Activated CD8-positive, alpha-beta memory T cell treated with anti-CD3 and anti-CD28 coated beads, Interleukin-2, amount 10 ng/mL, durations not matched to agents 7 days and 5 days (primary cell): ENCODE measurements at regions not wholly inside any gene's neighbourhood (a gene's known extent, or its start where the extent isn't known, plus 50 kb on each side); places are given as distances from the start of the nearest gene placed in this dataset.

Source experiments
- ATAC-seq: fragments of 150-1000 bp; cut with Tn5 transposase; one replicate; pipeline ENCODE4 v1.10.0; 2021; ENCODE audit warnings: moderate library complexity
- CTCF ChIA-PET: fragments of 350-600 bp; sonication (Branson Sonifier 250); formaldehyde crosslinking; loops from one replicate; lab custom pipeline; 2021; ENCODE audit warnings: antibody characterized with exemption; lab: Charles Lee
- DNase-seq: peaks from one replicate; pipeline ENCODE4 v3.0.0-alpha.2; 2020
- H3K27ac Mint-ChIP-seq: one replicate; pipeline ENCODE4 v1.8.0; 2021; ENCODE audit warnings: mild to moderate bottlenecking, mixed read lengths
- H3K27me3 Mint-ChIP-seq: one replicate; pipeline ENCODE4 v1.8.0; 2021; ENCODE audit warnings: mixed read lengths
- H3K36me3 Mint-ChIP-seq: one replicate; pipeline ENCODE4 v1.8.0; 2021; ENCODE audit warnings: mild to moderate bottlenecking, mixed read lengths
- H3K4me1 Mint-ChIP-seq: one replicate; pipeline ENCODE4 v1.8.0; 2021; ENCODE audit warnings: mixed read lengths
- H3K4me3 Mint-ChIP-seq: one replicate; pipeline ENCODE4 v1.8.0; 2021; ENCODE audit warnings: mild to moderate bottlenecking, moderate library complexity, mixed read lengths
- H3K9me3 Mint-ChIP-seq: one replicate; pipeline ENCODE4 v1.8.0; 2022; ENCODE audit warnings: low read depth, mixed read lengths

- ATAC-seq: no peak
- H3K27me3 Mint-ChIP-seq: peaks cover 47% of the 10 kb centered on the region
- H3K36me3 Mint-ChIP-seq: peaks cover 2% of the 10 kb centered on the region
- H3K9me3 Mint-ChIP-seq: no peaks in the 10 kb centered on the region
- H3K27ac Mint-ChIP-seq: no peak overlapping the region
- H3K4me3 Mint-ChIP-seq: no peak overlapping the region
- peaks cover 20% of the 10 kb centered on the region for H3K4me1 Mint-ChIP-seq
- DNase-seq: no peak
- CTCF ChIA-PET: no interaction called here
These were observed 172.6 kb downstream of the NUFIP1 start for GRCh38 chr13:44816701-44817100.

GRCh38 chr13:44815623-44816022 is 173.6 kb downstream of the NUFIP1 start:
- Mint-ChIP-seq H3K27ac (no peak overlapping the region), H3K27me3 (peaks cover 46% of the 10 kb centered on the region), H3K4me1 (peaks cover 25% of the 10 kb centered on the region), H3K9me3 (no peaks in the 10 kb centered on the region), H3K36me3 (peaks cover 2% of the 10 kb centered on the region), H3K4me3 (no peak overlapping the region)
- DNase-seq (peak; percentile 47), ATAC-seq (peak; percentile 64)
- CTCF ChIA-PET: no interaction called here

GRCh38 chr13:44814836-44815235 is 174.4 kb downstream of the NUFIP1 start:
- ATAC-seq: no peak
- Mint-ChIP-seq H3K27ac (no peak overlapping the region), H3K27me3 (peaks cover 44% of the 10 kb centered on the region), H3K4me3 (no peak overlapping the region), H3K36me3 (peaks cover 2% of the 10 kb centered on the region), H3K9me3 (no peaks in the 10 kb centered on the region), H3K4me1 (peaks cover 25% of the 10 kb centered on the region)
- DNase-seq: no peak
- CTCF ChIA-PET: no interaction called here

DNA sequence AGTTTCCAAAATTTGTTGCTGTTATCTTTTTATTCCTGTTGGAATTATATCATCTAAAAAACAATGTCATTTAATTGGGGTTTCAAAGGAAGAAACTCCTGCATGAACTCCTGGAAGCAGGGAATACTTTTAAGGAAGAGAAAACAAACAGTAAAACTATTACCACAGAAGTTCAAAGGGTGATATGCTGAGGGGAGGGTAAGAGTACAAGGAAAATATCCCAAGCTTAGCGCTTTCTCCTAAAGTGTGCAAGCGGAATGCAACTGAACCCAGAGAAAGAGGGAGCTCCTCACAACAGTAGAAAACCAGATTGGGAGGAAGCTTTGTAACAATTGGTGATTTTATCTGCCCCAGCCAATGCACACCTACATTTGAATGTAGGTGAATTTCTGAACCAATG is 175.1 kb downstream of the NUFIP1 start:
- Mint-ChIP-seq H3K4me3 (no peak overlapping the region), H3K36me3 (peaks cover 2% of the 10 kb centered on the region), H3K9me3 (no peaks in the 10 kb centered on the region), H3K27me3 (peaks cover 41% of the 10 kb centered on the region), H3K4me1 (peaks cover 22% of the 10 kb centered on the region), H3K27ac (no peak overlapping the region)
- ATAC-seq: no peak
- DNase-seq: no peak
- CTCF ChIA-PET: no interaction called here

- DNase-seq: no peak
- H3K4me3 Mint-ChIP-seq: no peak overlapping the region
- peaks cover 2% of the 10 kb centered on the region for H3K36me3 Mint-ChIP-seq
- H3K27me3 Mint-ChIP-seq: peaks cover 37% of the 10 kb centered on the region
- CTCF ChIA-PET: no interaction called here
- H3K4me1 Mint-ChIP-seq: peaks cover 16% of the 10 kb centered on the region
- no peak for ATAC-seq
- H3K9me3 Mint-ChIP-seq: no peaks in the 10 kb centered on the region
- no peak overlapping the region for H3K27ac Mint-ChIP-seq
These were observed 176.5 kb downstream of the NUFIP1 start for GRCh38 chr13:44812818-44813217.

GRCh38 chr13:44810061-44810840 is 179.0 kb downstream of the NUFIP1 start:
- Mint-ChIP-seq H3K4me1 (peaks cover 7% of the 10 kb centered on the region), H3K4me3 (no peak overlapping the region), H3K36me3 (peaks cover 2% of the 10 kb centered on the region), H3K9me3 (no peaks in the 10 kb centered on the region), H3K27me3 (peaks cover 31% of the 10 kb centered on the region), H3K27ac (no peak overlapping the region)
- CTCF ChIA-PET: no interaction called here
- DNase-seq (no peak), ATAC-seq (no peak)

DNA sequence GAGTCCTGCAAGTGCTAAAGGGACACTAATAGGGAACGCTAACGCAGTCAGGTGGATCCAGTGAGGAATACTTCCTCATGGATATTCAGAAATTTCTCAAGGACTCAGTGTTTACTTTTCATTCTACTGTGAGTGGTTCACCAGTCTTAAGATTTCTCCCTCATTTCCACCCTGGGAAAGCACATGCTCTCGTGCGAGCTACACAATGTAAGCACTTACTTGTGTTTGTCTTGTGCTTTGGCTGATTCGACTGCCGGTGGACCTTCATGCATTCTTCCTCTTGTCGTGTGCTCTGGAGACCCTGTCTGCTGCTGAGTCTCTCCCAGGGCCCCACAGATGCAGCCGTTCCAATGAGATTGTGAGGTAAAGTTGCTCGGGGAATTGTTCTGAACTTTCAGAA is 180.1 kb downstream of the NUFIP1 start:
- CTCF ChIA-PET: no interaction called here
- H3K36me3 Mint-ChIP-seq: peaks cover 2% of the 10 kb centered on the region
- H3K27me3 Mint-ChIP-seq: peaks cover 29% of the 10 kb centered on the region
- no peak overlapping the region for H3K27ac Mint-ChIP-seq
- H3K4me3 Mint-ChIP-seq: no peak overlapping the region
- no peaks in the 10 kb centered on the region for H3K9me3 Mint-ChIP-seq
- no peak for ATAC-seq
- H3K4me1 Mint-ChIP-seq: peaks cover 5% of the 10 kb centered on the region
- DNase-seq: no peak

DNA sequence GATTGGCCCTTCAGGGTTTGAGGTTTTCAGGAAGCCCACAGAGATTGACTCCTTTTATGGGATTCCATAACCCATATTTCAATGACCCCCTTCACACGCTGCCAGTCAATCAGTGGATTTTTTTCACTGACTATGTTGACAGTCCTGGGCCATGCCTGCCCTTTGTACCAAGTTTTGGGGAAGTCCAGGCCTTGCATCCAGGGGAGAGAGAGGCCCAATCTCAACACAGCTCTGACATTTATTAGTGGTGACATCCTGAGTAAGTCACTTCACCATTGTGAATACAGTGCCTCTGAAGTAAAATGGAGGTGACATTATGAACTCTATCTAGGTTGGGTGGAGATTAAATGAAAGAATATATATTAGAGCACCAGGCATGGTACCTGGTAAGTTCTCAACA is 181.1 kb downstream of the NUFIP1 start:
- Mint-ChIP-seq H3K27me3 (peaks cover 20% of the 10 kb centered on the region), H3K9me3 (no peaks in the 10 kb centered on the region), H3K27ac (no peak overlapping the region), H3K4me1 (peaks cover 5% of the 10 kb centered on the region), H3K4me3 (no peak overlapping the region), H3K36me3 (peaks cover 2% of the 10 kb centered on the region)
- ATAC-seq (no peak), DNase-seq (no peak)
- CTCF ChIA-PET: no interaction called here

- DNase-seq (no peak), ATAC-seq (no peak)
- no peak overlapping the region for H3K27ac Mint-ChIP-seq
- CTCF ChIA-PET: no interaction called here
- H3K27me3 Mint-ChIP-seq: peaks cover 14% of the 10 kb centered on the region
- no peaks in the 10 kb centered on the region for H3K9me3 Mint-ChIP-seq
- no peak overlapping the region for H3K4me3 Mint-ChIP-seq
- H3K4me1 Mint-ChIP-seq: peaks cover 5% of the 10 kb centered on the region
- no peaks in the 10 kb centered on the region for H3K36me3 Mint-ChIP-seq
These were observed 181.7 kb downstream of the NUFIP1 start for GRCh38 chr13:44807449-44808034.

- Mint-ChIP-seq H3K36me3 (no peaks in the 10 kb centered on the region), H3K27me3 (peaks cover 9% of the 10 kb centered on the region), H3K4me3 (no peak overlapping the region), H3K9me3 (no peaks in the 10 kb centered on the region), H3K4me1 (peaks cover 7% of the 10 kb centered on the region), H3K27ac (no peak overlapping the region)
- DNase-seq (no peak), ATAC-seq (no peak)
- CTCF ChIA-PET: no interaction called here
These were observed 182.4 kb downstream of the NUFIP1 start for GRCh38 chr13:44806826-44807225.

GRCh38 chr13:44805585-44805984 is 183.7 kb downstream of the NUFIP1 start:
- CTCF ChIA-PET: no interaction called here
- Mint-ChIP-seq H3K27ac (no peak overlapping the region), H3K4me1 (peaks cover 2% of the 10 kb centered on the region), H3K9me3 (no peaks in the 10 kb centered on the region), H3K27me3 (peaks cover 6% of the 10 kb centered on the region), H3K36me3 (no peaks in the 10 kb centered on the region), H3K4me3 (no peak overlapping the region)
- ATAC-seq: no peak
- DNase-seq: no peak

DNA sequence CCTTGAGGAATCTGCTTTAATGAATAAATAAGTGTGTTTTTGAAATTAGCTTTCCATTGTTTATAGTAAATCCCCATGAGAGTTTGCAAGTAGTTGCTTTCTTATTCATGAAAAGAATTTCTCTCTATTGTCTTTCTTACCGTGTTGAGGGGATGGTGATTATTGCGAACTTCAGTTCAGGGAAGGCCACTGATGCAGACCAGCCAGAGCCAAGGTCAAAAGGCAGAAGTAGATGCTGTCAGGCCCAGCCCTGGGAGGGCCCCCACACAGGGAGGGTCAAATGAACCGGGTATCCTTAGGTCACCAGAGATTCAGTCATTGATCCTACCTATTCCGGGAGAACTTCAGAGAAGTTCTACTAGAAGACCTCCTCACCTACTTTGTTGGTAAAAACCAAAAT is 185.9 kb downstream of the NUFIP1 start:
- no peak overlapping the region for H3K4me3 Mint-ChIP-seq
- H3K9me3 Mint-ChIP-seq: no peaks in the 10 kb centered on the region
- CTCF ChIA-PET: no interaction called here
- no peak overlapping the region for H3K27ac Mint-ChIP-seq
- ATAC-seq (no peak), DNase-seq (no peak)
- peaks cover 2% of the 10 kb centered on the region for H3K4me1 Mint-ChIP-seq
- H3K27me3 Mint-ChIP-seq: peaks cover 4% of the 10 kb centered on the region
- no peaks in the 10 kb centered on the region for H3K36me3 Mint-ChIP-seq

DNA sequence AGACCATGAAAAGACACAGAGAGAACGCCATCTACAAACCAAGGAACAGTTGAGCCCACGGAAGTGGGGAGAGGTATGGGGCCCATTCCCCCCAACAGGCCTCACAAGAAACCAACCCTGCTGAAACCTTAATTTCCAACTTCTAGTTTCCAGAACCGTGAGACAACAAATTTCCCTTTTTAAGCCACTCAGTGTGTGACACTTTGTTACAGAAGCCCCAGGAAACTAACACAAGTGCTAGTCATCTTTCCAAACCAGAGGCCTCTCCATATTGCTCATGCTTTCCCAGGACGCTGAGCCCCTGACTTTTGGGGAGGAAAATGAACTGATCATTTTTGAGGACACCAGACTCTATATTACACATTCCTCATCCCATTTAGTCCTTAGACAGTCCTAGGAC is 186.8 kb downstream of the NUFIP1 start:
- Mint-ChIP-seq H3K4me3 (no peak overlapping the region), H3K27ac (no peak overlapping the region), H3K36me3 (no peaks in the 10 kb centered on the region), H3K9me3 (no peaks in the 10 kb centered on the region), H3K27me3 (peaks cover 7% of the 10 kb centered on the region), H3K4me1 (peaks cover 2% of the 10 kb centered on the region)
- no peak for DNase-seq
- CTCF ChIA-PET: no interaction called here
- ATAC-seq: no peak

- no peaks in the 10 kb centered on the region for H3K36me3 Mint-ChIP-seq
- H3K4me3 Mint-ChIP-seq: no peak overlapping the region
- H3K4me1 Mint-ChIP-seq: peaks cover 2% of the 10 kb centered on the region
These were observed 187.3 kb downstream of the NUFIP1 start for GRCh38 chr13:44801990-44802389.

More at GRCh38 chr13:44801990-44802389, 187.3 kb downstream of the NUFIP1 start:
- ATAC-seq: no peak
- no peak for DNase-seq
- Mint-ChIP-seq H3K27ac (no peak overlapping the region), H3K9me3 (no peaks in the 10 kb centered on the region), H3K27me3 (peaks cover 7% of the 10 kb centered on the region)
- CTCF ChIA-PET: no interaction called here
